ENCODE measurements at regions not wholly inside any gene's neighbourhood (a gene's known extent, or its start where the extent isn't known, plus 50 kb on each side); places are given as distances from the start of the nearest gene placed in this dataset.
A peak's percentile ranks its signal among the peaks of the same experiment; 100 is the strongest.

- no peaks in the 10 kb centered on the region for H3K9me3 ChIP-seq
- DNase-seq, result no peak
- no peak overlapping the region for H3K4me3 ChIP-seq
- no peaks in the 10 kb centered on the region for H3K27me3 ChIP-seq
- no peaks in the 10 kb centered on the region for H3K36me3 ChIP-seq
Measured at GRCh38 chr3:124659175-124659574, 71.1 kb upstream of the UMPS start.

GRCh38 chr3:124660599-124660998, 69.7 kb upstream of the UMPS start:
- H3K9me3 ChIP-seq, result no peaks in the 10 kb centered on the region
- no peak for DNase-seq
- H3K36me3 ChIP-seq, result no peaks in the 10 kb centered on the region
- no peak overlapping the region for H3K4me3 ChIP-seq
- no peaks in the 10 kb centered on the region for H3K27me3 ChIP-seq

- no peaks in the 10 kb centered on the region for H3K36me3 ChIP-seq
- H3K4me3 ChIP-seq, result no peak overlapping the region
- no peaks in the 10 kb centered on the region for H3K9me3 ChIP-seq
- DNase-seq, result peak; percentile 26
- no peaks in the 10 kb centered on the region for H3K27me3 ChIP-seq
Measured at GRCh38 chr3:124663690-124664089, 66.6 kb upstream of the UMPS start.

GRCh38 chr3:124664804-124665203, 65.4 kb upstream of the UMPS start:
- H3K36me3 ChIP-seq, result no peaks in the 10 kb centered on the region
- no peak overlapping the region for H3K4me3 ChIP-seq
- no peaks in the 10 kb centered on the region for H3K27me3 ChIP-seq
- peak; percentile 14 for DNase-seq
- no peaks in the 10 kb centered on the region for H3K9me3 ChIP-seq

- no peaks in the 10 kb centered on the region for H3K9me3 ChIP-seq
- no peak for DNase-seq
Measured at GRCh38 chr3:124666067-124666466, 64.2 kb upstream of the UMPS start.

GRCh38 chr3:124669470-124669869, 60.8 kb upstream of the UMPS start:
- no peak overlapping the region for H3K4me3 ChIP-seq
- DNase-seq, result peak; percentile 79
- H3K36me3 ChIP-seq, result no peaks in the 10 kb centered on the region

More at GRCh38 chr3:124666067-124666466, 64.2 kb upstream of the UMPS start:
- Histone ChIP-seq H3K4me3 (no peak overlapping the region), H3K27me3 (no peaks in the 10 kb centered on the region), H3K36me3 (no peaks in the 10 kb centered on the region)

GRCh38 chr3:124671106-124671505, 59.1 kb upstream of the UMPS start:
- H3K36me3 ChIP-seq, result no peaks in the 10 kb centered on the region
- no peaks in the 10 kb centered on the region for H3K27me3 ChIP-seq
- no peak overlapping the region for H3K4me3 ChIP-seq
- no peak for DNase-seq
- no peaks in the 10 kb centered on the region for H3K9me3 ChIP-seq

More at GRCh38 chr3:124669470-124669869, 60.8 kb upstream of the UMPS start:
- no peaks in the 10 kb centered on the region for H3K9me3 ChIP-seq
- no peaks in the 10 kb centered on the region for H3K27me3 ChIP-seq

GRCh38 chr3:124674336-124674735, 55.9 kb upstream of the UMPS start:
- no peak overlapping the region for H3K4me3 ChIP-seq
- DNase-seq, result no peak
- no peaks in the 10 kb centered on the region for H3K36me3 ChIP-seq
- H3K27me3 ChIP-seq, result no peaks in the 10 kb centered on the region
- no peaks in the 10 kb centered on the region for H3K9me3 ChIP-seq

GRCh38 chr3:124676236-124676635, 54.0 kb upstream of the UMPS start:
- peak; percentile 76 for DNase-seq

GRCh38 chr3:124679048-124679638, 51.1 kb upstream of the UMPS start:
- H3K36me3 ChIP-seq, result no peaks in the 10 kb centered on the region
- DNase-seq, result no peak

More at GRCh38 chr3:124676236-124676635, 54.0 kb upstream of the UMPS start:
- Histone ChIP-seq H3K9me3 (no peaks in the 10 kb centered on the region), H3K36me3 (no peaks in the 10 kb centered on the region), H3K27me3 (no peaks in the 10 kb centered on the region), H3K4me3 (no peak overlapping the region)

More at GRCh38 chr3:124679048-124679638, 51.1 kb upstream of the UMPS start:
- Histone ChIP-seq H3K4me3 (no peak overlapping the region), H3K9me3 (no peaks in the 10 kb centered on the region), H3K27me3 (no peaks in the 10 kb centered on the region)
